ENCODE measurements at regions not wholly inside any gene's neighbourhood (a gene's known extent, or its start where the extent isn't known, plus 50 kb on each side); places are given as distances from the start of the nearest gene placed in this dataset.

DNA sequence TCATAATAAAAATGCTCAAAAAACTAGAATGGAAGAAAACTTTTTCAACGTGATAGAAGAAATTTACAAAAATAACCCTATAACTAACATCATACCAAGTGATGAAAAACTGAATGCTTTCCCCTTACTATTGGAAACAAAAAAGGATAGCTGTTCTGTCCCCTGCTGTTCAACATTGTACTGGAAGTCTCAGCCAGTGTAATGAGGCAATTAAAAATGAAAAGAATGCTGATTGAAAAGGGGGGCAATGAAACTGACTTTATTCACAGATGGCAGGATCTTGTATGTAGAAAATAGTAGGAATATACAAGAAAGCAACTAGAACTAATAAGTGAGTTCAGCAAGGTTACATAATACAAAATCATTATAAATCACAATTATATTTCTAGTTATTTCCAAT, 337.9 kb upstream of the KITLG start:
- Histone ChIP-seq H3K9me3 (peaks cover 2 to 8% (median 5%) of the 10 kb centered on the region in 4 donors), H3K27me3 (no peaks in the 10 kb centered on the region), H3K27ac (no peak overlapping the region), H3K4me3 (no peak overlapping the region), H3K36me3 (no peaks in the 10 kb centered on the region), H3K4me1 (no peaks in the 10 kb centered on the region)
- WGBS, 2 donors, result 52 to 70% methylated on average over 1 of the region's 1 CpG
- TF ChIP-seq POLR2AphosphoS5 (IDR thresholded peaks at IDR 0.05) (no peak), POLR2A (IDR thresholded peaks at IDR 0.05) (no peak), EP300 (IDR thresholded peaks at IDR 0.05) (no peak)
- TF ChIP-seq, protein P1, sequence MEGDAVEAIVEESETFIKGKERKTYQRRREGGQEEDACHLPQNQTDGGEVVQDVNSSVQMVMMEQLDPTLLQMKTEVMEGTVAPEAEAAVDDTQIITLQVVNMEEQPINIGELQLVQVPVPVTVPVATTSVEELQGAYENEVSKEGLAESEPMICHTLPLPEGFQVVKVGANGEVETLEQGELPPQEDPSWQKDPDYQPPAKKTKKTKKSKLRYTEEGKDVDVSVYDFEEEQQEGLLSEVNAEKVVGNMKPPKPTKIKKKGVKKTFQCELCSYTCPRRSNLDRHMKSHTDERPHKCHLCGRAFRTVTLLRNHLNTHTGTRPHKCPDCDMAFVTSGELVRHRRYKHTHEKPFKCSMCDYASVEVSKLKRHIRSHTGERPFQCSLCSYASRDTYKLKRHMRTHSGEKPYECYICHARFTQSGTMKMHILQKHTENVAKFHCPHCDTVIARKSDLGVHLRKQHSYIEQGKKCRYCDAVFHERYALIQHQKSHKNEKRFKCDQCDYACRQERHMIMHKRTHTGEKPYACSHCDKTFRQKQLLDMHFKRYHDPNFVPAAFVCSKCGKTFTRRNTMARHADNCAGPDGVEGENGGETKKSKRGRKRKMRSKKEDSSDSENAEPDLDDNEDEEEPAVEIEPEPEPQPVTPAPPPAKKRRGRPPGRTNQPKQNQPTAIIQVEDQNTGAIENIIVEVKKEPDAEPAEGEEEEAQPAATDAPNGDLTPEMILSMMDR (IDR thresholded peaks at IDR 0.05), result no peak
- DNase-seq (no peak), ATAC-seq (ENCODE audit: low FRiP score in 2 of 2) (no peak)

DNA sequence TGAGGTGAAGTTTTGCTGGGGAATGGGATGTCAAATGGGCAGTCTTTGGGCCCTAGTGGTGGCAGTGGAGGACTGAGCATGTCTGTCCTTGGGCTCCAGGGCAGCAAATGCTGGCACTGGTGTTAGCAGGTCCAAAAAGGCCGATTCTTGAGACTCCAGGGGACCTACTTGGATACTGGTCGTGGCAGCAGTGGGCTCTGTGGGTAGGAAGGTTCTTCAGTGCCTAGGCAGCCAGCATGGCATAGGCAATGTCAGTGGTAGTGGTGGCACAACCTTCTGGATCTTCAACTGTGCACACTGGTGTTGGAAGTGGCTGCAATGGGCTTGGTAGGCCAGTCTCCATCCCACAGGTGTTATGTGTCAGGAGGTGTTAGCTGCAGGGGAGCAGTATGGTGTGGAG, 334.7 kb upstream of the KITLG start:
- no peaks in the 10 kb centered on the region for H3K36me3 ChIP-seq
- no peak for DNase-seq
- peak in 1 of 2 donors; percentile 11 for ATAC-seq (ENCODE audit: low FRiP score in 2 of 2)
- H3K27me3 ChIP-seq, result no peaks in the 10 kb centered on the region
- no peak overlapping the region for H3K27ac ChIP-seq
- H3K4me1 ChIP-seq, result no peaks in the 10 kb centered on the region
- 76 to 90% methylated on average over 2 of the region's 2 CpGs for WGBS, 2 donors
- TF ChIP-seq, protein P1 (IDR thresholded peaks at IDR 0.05), result no peak
- TF ChIP-seq POLR2AphosphoS5 (IDR thresholded peaks at IDR 0.05) (no peak), EP300 (IDR thresholded peaks at IDR 0.05) (no peak), POLR2A (IDR thresholded peaks at IDR 0.05) (no peak)
- H3K4me3 ChIP-seq, result no peak overlapping the region
- H3K9me3 ChIP-seq, result peaks cover 7 to 12% (median 7%) of the 10 kb centered on the region in 4 donors

DNA sequence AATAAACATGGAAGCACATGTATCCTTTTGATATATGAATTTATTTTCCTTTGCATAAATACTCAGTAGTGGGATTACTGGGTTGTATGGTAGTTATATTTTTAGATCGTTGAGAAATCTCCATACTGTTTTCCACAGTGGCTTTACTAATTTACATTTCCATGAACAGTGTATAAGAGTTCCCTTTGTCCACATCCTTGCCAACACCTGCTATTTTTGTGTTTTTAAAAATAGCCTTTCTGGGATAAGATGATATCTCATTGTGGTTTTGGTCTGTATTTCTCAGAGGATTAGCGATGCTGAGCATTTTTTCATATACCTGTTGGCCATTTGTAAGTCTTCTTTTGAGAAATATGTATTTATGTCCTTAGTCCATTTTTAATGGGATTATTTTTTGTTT, 329.2 kb upstream of the KITLG start:
- WGBS, 2 donors, result 53 to 76% methylated on average over 2 of the region's 2 CpGs
- H3K36me3 ChIP-seq, result no peaks in the 10 kb centered on the region
- no peaks in the 10 kb centered on the region for H3K4me1 ChIP-seq
- TF ChIP-seq EP300 (IDR thresholded peaks at IDR 0.05) (no peak), POLR2A (IDR thresholded peaks at IDR 0.05) (no peak), POLR2AphosphoS5 (IDR thresholded peaks at IDR 0.05) (no peak)
- TF ChIP-seq, protein P1 (IDR thresholded peaks at IDR 0.05), result no peak
- peaks cover 7 to 13% (median 7%) of the 10 kb centered on the region in 4 donors for H3K9me3 ChIP-seq
- no peak overlapping the region for H3K27ac ChIP-seq
- DNase-seq (no peak), ATAC-seq (ENCODE audit: low FRiP score in 2 of 2) (no peak)
- no peak overlapping the region for H3K4me3 ChIP-seq
- H3K27me3 ChIP-seq, result no peaks in the 10 kb centered on the region

DNA sequence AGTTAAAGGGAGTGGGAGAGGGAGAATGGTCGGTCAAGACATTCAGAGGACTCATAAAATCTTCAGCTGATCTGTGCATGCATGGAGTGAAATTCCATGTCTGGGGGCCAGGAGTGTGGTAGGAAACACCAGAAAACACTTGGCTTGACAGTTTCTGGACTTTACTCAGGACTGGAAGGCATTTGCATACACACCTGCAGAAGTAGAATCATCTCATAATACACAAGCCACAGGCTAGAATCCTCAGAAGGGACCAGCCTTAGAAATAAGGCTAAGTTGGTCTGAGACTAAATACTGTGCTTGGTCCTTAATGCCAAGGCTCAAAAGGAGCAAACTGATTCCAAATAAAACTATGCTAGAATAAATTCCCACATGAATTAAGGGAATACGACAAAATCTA, 328.1 kb upstream of the KITLG start:
- DNase-seq, result no peak
- 86 to 91% methylated on average over 2 of the region's 2 CpGs for WGBS, 2 donors
- no peak for ATAC-seq (ENCODE audit: low FRiP score in 2 of 2)
- Histone ChIP-seq H3K36me3 (no peaks in the 10 kb centered on the region), H3K4me3 (no peak overlapping the region), H3K9me3 (peaks cover under 1 to 7% (median 4%) of the 10 kb centered on the region in 4 donors), H3K4me1 (no peaks in the 10 kb centered on the region), H3K27me3 (no peaks in the 10 kb centered on the region), H3K27ac (no peak overlapping the region)
- no peak for TF ChIP-seq EP300 (IDR thresholded peaks at IDR 0.05)
- TF ChIP-seq, protein P1 (IDR thresholded peaks at IDR 0.05), result no peak
- no peak for TF ChIP-seq POLR2A (IDR thresholded peaks at IDR 0.05)
- no peak for TF ChIP-seq POLR2AphosphoS5 (IDR thresholded peaks at IDR 0.05)

DNA sequence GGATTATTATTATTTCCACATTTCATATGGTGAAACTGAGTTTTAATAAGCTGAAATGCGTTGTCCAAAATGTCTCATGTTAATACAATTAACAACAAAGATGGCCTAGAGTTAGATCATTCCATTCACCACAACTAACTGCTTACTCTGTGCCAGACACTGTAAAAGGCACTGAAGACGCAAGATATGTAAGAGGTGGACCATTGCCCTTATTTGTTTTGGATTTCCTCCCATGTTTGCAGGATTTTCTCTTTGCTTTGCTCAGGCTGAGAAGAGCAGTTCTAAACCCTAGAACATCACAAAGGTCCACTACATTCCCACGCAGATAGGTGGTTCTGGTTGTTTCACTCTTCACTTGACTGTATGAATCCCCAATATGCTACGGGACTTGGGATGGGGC, 324.4 kb upstream of the KITLG start:
- no peaks in the 10 kb centered on the region for H3K36me3 ChIP-seq
- TF ChIP-seq POLR2AphosphoS5 (IDR thresholded peaks at IDR 0.05), result no peak
- no peak for TF ChIP-seq EP300 (IDR thresholded peaks at IDR 0.05)
- TF ChIP-seq POLR2A (IDR thresholded peaks at IDR 0.05), result no peak
- TF ChIP-seq, protein P1 (IDR thresholded peaks at IDR 0.05), result no peak
- H3K4me1 ChIP-seq, result no peaks in the 10 kb centered on the region
- no peaks in the 10 kb centered on the region for H3K27me3 ChIP-seq
- no peak overlapping the region for H3K4me3 ChIP-seq
- peak in 1 of 2 donors; percentile 19 for ATAC-seq (ENCODE audit: low FRiP score in 2 of 2)
- H3K9me3 ChIP-seq, result no peaks in the 10 kb centered on the region
- no peak for DNase-seq
- H3K27ac ChIP-seq, result no peak overlapping the region
- WGBS, 2 donors, result 67 to 74% methylated on average over 4 of the region's 4 CpGs
